Fibroblast of villous mesenchyme (primary cell): ENCODE measurements at regions not wholly inside any gene's neighbourhood (a gene's known extent, or its start where the extent isn't known, plus 50 kb on each side); places are given as distances from the start of the nearest gene placed in this dataset.
"Not testable (repeated sequence)": the region's sequence is repeated elsewhere in the genome, so short reads cannot be mapped to it uniquely, and the experiment has no call there.

ENCODE experiments used
- DNase-seq: peaks from one replicate; pipeline ENCODE4 v3.0.0-alpha.2; 2010; ENCODE audit warnings: low read depth
- H3K4me3 ChIP-seq: 2 replicates; pipeline ENCODE4 v1.5.1; 2011; ENCODE audit warnings: low read depth, mild to moderate bottlenecking, low read length
- TF ChIP-seq, protein P1 (sequence below): IDR thresholded peaks from 2 replicates; pipeline ENCODE4 v1.5.1; 2012; ENCODE audit warnings: low read depth, mild to moderate bottlenecking, low read length; ENCODE audit not compliant: insufficient read depth

- TF ChIP-seq, protein P1, sequence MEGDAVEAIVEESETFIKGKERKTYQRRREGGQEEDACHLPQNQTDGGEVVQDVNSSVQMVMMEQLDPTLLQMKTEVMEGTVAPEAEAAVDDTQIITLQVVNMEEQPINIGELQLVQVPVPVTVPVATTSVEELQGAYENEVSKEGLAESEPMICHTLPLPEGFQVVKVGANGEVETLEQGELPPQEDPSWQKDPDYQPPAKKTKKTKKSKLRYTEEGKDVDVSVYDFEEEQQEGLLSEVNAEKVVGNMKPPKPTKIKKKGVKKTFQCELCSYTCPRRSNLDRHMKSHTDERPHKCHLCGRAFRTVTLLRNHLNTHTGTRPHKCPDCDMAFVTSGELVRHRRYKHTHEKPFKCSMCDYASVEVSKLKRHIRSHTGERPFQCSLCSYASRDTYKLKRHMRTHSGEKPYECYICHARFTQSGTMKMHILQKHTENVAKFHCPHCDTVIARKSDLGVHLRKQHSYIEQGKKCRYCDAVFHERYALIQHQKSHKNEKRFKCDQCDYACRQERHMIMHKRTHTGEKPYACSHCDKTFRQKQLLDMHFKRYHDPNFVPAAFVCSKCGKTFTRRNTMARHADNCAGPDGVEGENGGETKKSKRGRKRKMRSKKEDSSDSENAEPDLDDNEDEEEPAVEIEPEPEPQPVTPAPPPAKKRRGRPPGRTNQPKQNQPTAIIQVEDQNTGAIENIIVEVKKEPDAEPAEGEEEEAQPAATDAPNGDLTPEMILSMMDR, result no peak
- H3K4me3 ChIP-seq, result no peak overlapping the region
- no peak for DNase-seq
Observed at GRCh38 chr6:14887986-14888574, 357.8 kb upstream of the JARID2 start.

DNA sequence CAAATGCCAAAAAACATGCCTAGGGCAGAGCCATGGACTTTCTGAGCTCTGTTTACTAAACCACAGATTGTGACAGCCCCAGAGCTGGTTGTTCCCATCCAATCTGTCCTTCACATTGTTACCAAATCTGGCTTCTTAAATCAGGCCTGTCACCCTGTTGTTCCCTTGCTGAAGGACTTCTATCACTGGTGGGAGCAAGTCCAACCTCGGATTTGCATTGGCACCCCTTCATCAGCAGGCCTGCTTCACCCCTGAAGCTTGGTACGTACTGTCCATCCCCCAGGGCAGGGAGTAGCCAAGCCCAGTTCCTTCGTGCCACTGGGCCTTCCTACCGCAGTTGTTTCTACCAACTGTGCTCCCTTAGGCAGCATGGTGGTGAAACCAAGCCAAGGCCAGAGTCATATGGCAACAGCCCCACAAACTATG is 357.3 kb upstream of the JARID2 start:
- no peak for DNase-seq

GRCh38 chr6:14889188-14889587 is 356.7 kb upstream of the JARID2 start:
- H3K4me3 ChIP-seq, result no peak overlapping the region
- TF ChIP-seq, protein P1, result no peak
- DNase-seq, result peak; percentile 77

More for the DNA sequence above, 357.3 kb upstream of the JARID2 start:
- TF ChIP-seq, protein P1, result no peak
- H3K4me3 ChIP-seq, result no peak overlapping the region

GRCh38 chr6:14889611-14890593 is 356.0 kb upstream of the JARID2 start:
- H3K4me3 ChIP-seq, result no peak overlapping the region
- TF ChIP-seq, protein P1, result no peak
- DNase-seq, result no peak

GRCh38 chr6:14891820-14892375 is 354.0 kb upstream of the JARID2 start:
- not testable (repeated sequence) for DNase-seq, H3K4me3 ChIP-seq

DNA sequence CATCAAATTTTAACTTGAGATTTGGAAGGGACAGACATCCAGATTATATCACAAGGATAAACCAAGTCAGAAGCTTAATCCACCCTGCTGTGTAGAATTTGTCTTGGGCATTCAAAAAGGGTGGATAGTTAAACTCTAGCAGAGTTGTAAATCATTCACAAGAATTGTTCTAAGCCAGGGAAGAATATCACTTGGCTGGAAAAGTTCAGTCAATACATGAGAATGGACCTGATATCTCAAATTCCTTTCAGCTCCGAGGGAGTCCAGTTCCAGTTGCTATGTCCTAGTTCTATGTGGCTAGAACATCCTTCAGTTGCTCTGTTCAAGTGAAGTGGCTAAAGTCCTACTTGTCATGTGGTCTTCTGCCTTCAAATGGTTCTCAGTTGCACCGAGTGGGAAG is 351.8 kb upstream of the JARID2 start:
- no peak for DNase-seq
- TF ChIP-seq, protein P1, result no peak
- no peak overlapping the region for H3K4me3 ChIP-seq

GRCh38 chr6:14896475-14896874 is 349.4 kb upstream of the JARID2 start:
- H3K4me3 ChIP-seq, result no peak overlapping the region

More at GRCh38 chr6:14896475-14896874, 349.4 kb upstream of the JARID2 start:
- TF ChIP-seq, protein P1, result no peak
- DNase-seq, result no peak
